NCI-H2029 (cell line): ENCODE measurements at regions not wholly inside any gene's neighbourhood (a gene's known extent, or its start where the extent isn't known, plus 50 kb on each side); places are given as distances from the start of the nearest gene placed in this dataset.
"Not testable (repeated sequence)": the region's sequence is repeated elsewhere in the genome, so short reads cannot be mapped to it uniquely, and the experiment has no call there.

Experiments used
- DNase-seq: peaks from one replicate; lab custom pipeline; 2025; lab: John Stamatoyannopoulos, UW

DNA sequence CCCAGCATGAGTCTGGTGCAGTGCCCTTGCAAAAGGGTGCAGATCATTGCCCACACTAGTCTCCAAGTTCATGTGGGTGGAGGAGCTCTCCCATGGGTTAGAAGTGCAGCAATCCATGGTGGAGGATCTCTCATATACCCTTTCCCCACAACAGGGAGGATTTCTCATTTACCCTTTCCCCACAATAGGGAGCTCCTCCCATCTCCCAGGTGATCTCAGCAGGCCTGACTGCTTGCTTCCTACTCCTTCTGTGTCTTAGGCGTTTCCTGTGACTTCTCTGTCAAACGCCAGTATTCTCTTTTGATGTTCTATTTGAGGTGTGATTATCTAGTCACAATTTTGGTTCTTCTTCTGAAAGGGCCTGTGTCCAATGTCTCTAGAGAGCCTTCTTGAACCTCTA lies 133.8 kb upstream of the RFX3 start:
- DNase-seq = no peak

DNA sequence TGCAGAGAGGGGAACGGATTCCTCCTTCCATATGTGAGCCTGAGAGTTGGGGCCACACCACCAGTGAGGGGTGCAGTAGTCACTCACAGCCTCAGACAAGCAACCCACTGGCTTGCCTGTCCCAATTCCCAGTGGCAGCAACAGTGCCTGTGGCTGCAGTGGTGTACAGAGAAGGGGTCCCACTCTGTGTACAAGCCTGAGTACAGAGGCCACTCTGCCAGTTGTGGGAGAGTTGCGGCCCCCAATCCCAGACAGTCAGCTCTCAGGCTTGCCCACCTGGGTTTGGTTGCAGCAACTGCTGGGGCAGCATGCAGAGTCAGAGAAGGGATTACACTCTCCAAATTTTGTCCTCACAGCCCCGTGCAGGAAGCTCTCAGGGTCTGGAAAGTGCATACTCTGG lies 133.2 kb upstream of the RFX3 start:
- no peak for DNase-seq

DNA sequence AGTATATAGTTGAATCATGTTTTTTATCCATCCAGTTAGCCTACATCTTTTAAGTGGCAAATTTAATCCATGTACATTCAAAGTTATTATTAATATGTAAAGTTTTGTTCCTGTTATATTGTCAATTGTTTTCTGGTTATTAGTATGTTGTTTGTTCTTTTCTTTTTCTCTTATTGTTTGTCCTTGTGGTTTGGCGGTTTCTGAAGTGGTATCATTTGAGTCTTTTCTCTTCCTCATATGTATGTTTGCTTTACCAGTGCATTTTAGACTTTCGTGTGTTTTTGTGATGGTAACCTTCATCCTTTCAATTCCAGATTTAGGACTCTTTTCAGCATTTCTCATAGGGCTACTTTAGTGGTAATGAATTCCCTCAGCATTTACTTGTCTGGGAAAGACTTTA lies 130.4 kb upstream of the RFX3 start:
- DNase-seq = no peak

DNA sequence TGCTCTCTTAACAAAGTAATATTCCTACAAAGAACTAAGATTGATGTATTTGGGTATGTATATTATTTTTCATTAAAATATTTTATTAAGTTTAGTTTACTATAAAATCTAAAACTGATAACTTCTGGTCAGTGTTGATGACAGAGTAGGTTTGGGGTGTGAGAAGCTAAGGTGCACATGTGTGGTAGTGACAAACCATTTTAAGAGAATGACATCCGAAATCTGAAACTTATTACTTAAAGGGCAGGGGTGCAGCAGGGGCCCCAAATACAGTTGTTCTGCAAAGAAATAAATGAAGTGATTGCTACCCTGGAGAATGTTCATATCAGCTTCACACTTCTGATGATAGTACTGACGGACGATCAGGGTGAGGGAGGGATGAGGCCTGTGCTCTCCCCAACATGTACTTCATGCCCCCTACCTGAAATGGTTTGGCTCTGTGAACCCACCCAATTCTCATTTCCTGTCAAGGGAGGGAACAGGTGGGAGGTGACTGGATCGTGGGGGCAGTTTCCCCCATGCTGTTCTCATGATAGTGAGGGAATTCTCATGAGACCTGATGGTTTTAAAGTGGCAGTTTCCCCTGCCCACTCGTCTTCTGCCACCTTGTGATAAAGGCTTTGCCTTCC lies 125.3 kb upstream of the RFX3 start:
- no peak for DNase-seq

DNA sequence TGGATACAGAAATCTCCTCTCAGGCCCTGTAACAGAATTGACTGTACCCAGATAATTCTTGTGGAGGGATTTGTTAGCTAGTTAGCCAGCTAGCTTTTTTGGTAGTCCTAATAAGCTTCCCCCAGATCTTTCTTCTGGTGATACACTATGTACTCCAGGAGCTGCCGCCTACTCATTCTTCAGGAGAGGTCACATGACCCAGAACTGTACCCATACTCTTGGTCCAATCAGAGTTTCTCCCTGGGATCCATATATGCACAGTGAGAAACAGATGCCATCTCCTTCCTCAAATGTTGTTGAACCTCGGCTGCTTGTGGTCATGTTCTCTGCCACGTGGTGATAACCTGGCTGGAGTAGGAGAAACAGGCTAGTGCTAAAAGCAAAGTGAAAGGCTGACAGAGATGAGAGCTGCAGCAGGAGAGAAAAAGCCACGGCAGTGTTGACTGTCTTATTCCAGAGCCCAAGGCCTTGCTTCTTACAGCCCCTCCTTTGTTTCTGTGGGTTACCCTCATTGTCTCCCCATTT lies 123.0 kb upstream of the RFX3 start:
- DNase-seq = no peak

DNA sequence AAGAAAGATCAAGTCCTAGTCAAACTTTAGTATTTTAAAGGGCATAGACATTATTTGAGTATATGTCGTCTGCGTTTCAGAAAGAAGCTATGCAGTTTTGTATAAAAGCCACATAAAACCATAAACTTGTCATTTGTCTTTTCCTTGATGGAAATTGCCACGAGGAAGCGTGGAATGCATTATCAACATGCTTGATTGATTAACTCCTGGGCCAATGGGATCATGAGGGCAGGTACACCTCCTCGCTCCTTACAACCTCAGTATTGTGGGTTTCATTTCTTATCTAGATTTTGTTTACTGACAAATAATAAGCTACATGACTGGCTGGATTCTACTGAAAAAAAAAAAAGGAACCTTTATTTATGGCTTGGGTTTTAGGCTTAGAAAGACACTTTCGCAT lies 122.5 kb upstream of the RFX3 start:
- DNase-seq = no peak

DNA sequence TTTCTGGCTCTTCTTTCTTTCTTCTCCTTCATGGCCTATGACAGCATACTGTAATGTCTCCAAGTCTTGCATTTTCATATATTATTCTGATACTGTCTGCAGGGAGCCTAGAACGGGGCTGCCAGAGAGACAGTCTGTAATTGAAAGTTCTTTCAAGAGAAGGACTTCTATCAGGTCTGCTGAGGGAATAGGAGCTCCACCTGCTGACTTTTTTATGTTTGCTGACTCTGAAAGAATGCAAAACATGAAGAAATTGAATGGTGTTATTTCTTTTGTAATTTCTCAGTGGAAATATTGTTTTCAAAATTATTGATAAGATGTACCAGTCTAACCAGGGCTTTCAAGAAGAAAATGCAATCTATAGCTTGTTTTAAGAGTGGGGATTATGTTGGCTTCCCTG lies 121.9 kb upstream of the RFX3 start:
- DNase-seq = no peak

DNA sequence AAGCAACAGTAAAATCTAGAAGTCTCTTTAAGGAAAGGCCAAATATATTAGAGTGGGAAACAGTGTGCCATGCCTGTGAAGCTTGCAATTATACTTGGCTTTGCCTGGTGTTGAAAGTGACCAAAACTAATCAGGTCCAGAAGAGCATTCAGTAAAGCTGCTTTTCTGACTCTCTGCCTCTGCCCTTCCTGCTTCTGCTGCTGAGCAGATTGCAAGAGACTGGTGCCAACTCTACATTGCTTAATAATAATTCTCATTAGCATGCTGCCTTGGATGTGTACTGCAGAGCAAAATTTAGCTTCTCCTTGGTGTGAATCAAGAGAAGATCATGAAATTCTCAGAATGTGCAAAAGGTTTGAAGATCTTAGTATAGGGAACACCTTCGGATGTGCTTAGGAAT lies 120.4 kb upstream of the RFX3 start:
- no peak for DNase-seq

DNA sequence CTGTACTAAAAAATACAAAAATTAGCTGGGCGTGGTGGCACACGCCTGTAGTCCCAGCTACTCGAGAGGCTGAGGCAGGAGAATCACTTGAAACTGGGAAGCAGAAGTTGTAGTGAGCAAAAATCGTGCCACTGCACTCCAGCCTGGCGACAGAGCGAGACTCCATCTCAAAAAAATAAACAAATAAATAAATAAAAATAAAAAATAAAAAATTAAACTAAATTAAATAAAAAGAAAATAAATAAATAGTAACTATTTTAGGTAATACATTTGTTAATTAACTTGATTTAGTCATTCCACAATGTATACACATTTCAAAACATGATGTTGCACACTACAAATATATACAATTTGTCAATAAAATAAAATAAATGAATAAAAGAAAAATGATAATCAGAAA lies 116.3 kb upstream of the RFX3 start:
- not testable (repeated sequence) for DNase-seq

DNA sequence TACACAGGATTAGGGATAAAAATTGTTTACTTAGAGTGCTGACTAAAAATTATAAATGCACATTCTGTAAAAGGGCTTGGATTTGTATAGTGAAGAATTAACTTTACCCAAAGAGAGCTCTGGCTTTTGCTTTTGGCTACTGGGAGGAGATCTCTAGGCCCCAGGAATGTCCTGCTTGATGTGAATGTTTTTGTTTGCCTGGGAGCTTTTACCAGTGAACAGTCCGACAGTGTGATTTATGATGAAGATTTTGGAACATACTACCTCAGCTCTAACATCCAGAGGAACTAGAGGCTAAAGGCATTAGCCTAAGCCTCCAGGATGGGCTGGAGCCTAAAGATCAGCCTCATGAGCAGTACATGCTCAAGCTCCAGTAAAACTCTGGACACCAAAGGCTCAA lies 103.7 kb upstream of the RFX3 start:
- DNase-seq = no peak

DNA sequence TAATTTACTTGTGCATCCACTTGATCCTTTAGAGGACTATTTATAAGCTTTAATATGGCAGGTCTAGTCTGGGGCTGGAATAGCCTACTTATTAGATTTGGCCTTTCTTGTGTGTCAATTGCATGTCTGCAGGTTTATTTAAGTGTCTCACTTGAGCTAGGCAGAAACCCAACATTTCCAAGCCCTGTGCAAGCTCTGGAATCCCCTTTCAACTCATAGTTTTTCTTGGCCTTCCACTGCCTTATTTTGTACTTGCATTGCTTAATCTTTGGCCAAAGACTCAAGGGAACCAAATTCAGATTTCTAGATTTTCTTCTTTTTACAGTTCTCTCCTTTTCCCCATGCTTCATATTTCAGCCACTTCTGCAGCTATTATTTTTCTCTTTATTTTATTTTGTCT lies 102.4 kb upstream of the RFX3 start:
- DNase-seq = no peak

DNA sequence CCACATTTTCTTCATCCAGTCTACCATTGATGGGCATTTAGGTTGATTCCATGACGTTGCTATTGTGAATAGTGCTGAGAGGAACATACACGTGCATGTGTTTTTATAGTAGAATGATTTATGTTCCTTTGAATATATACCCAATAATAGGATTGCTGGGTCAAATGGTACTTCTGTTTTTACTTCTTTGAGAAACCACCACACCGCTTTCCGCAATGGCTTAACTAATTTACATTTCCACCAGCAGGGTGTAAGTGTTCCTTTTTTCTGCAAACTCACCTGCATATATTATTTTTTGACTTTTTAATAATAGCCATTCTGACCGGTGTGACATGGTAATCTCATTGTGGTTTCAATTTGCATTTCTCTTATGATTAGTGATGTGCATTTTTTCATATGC lies 82.2 kb upstream of the RFX3 start:
- DNase-seq = no peak

DNA sequence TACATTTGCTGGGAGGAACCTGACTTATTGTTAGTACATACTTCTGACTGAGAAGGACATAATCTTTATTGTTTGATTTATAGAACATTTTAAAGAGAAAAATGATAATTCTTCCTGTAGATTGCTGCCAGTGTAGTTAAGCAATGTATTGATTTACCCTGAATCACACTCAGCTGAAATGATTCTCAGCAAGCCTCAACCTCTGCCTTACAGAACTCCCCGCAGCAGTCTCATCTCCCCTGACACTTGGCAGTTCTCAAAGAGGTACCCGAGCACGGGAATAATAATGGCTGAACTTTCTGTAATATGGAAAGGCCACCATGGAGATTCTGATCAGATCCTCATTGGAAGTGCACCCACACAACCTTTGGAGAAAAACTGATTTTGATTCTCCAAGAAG lies 74.9 kb upstream of the RFX3 start:
- no peak for DNase-seq

DNA sequence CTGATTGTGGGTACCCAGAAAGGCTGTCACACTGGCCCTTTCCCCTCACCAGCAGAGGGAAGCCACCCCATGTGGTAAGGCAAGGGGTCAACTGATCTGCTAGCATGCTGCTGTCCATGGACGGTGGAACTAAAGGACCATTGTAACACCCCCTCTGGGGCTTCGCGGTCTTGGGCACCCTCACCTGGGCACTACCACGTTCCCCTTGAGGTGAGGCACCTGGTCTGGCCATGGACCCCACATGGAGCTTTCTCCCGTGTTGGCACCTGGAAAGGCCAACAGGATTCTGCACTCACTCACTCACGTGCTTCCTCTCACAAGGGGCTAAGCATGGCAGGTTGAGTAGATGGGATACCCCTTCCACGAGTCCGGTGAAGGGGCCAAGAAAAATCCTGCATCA lies 72.0 kb upstream of the RFX3 start:
- DNase-seq = no peak

DNA sequence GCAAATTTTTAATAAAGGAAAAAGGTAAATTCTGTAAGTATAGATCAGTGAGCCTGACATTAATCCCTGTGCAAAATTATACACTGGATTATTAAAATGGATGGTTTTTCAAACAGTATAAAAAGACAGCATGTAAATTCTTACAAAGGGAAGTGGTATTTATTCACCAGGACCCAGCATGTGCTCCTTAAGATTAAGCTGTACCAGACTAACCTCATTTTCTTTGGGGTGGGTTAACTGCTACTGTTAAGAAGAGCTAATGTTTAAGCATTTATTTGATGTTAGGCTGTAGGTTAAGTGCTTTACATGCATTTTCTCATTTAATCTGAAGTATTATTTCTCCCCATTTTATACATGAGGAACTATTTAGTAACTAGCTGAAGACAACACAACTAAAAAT lies 60.3 kb upstream of the RFX3 start:
- DNase-seq = no peak

DNA sequence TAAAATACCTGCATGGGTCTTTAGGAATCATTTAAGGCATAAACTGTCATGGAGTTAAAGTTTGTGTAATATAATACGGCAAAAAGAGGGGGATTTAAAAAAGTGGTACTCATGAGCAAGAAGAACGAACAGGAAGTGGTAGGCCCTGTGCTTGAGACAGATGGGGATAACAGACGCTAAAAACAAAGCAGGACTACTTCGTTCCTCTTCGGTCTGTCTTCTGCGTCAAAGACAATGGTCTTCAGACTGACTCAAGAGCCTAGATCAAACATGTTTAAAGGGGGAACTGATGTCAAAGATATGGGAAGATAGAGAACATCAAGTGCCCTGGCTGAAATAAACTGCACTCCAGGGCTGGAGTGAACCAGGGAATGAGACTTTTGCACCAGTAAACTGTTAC lies 59.8 kb upstream of the RFX3 start:
- DNase-seq = no peak

DNA sequence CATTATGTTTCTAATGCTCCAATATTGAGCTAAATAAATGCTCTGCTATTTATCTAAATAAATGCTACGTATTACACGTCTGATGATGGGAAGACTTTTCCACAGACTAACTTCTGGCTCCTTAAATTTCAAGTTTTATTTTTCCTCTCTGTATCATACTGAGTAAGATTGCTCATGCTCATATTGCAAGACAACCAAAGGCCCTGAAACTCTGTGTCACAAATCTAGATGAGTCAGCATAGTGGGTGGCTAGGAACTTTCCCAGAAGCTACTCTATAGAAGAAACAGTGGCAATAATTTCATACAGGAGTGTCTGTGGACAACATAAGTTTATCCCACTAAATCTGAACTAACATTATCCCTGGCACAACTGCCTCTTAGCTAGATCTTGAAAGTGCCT lies 53.0 kb upstream of the RFX3 start:
- DNase-seq = no peak

DNA sequence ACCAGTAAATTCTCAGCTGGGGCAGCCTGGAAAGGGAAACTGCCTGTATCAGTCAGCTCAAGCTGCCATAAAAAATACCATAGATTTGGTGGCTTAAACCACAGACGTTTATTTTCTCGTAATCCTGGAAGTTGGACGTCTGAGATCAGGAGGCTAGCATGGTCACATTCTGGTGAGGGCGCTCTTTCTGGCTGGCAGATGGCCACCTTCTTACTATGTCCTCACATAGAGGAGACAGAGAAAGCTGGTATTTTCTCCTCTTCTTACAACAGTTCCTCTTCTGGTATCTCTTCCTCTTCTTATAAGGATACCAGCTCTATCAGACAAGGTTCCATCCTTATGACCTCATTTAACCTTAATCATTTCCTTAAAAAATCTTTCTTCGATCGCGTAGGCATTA lies 50.5 kb upstream of the RFX3 start:
- DNase-seq = no peak

DNA sequence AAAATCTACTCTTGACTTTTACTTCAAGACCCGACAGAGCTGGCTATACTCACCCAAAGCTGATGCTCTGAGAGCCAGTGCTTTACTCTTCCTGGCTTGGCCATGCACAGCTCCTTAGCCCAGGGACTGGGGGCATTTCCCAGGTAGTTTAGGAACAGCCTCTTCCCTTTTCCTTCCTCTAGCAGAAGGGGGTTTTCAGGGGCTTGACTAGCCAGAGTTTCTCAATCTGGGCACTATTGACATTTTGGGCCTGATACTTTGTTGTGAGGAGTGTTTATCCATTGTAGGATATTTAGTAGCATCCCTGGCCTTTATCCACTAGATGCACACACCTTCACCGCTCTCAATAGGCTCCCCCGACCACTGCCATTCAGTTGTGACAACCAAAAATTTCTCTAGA lies 50.0 kb upstream of the RFX3 start:
- DNase-seq = no peak
